ENCODE measurements at regions not wholly inside any gene's neighbourhood (a gene's known extent, or its start where the extent isn't known, plus 50 kb on each side); places are given as distances from the start of the nearest gene placed in this dataset.
"Not testable (repeated sequence)": the region's sequence is repeated elsewhere in the genome, so short reads cannot be mapped to it uniquely, and the experiment has no call there.

GRCh38 chr2:222362336-222362735 lies 62.0 kb upstream of the SGPP2 start:
- H3K4me1 ChIP-seq = no peaks in the 10 kb centered on the region
- H3K27me3 ChIP-seq = no peaks in the 10 kb centered on the region
- WGBS, 5 donors = 17 to 48% (median 30%) methylated on average over 2 of the region's 2 CpGs
- H3K36me3 ChIP-seq = no peaks in the 10 kb centered on the region
- H3K4me3 ChIP-seq = no peak overlapping the region
- H3K9me3 ChIP-seq = no peaks in the 10 kb centered on the region
- intact Hi-C loops (cut with DNase I; ENCODE audit: low total_unique reads) = no loop called here
- TF ChIP-seq EP300 (IDR thresholded peaks at IDR 0.05) (no peak), POLR2A (IDR thresholded peaks at IDR 0.05) (no peak), POLR2AphosphoS5 (IDR thresholded peaks at IDR 0.05) (no peak), CTCF (IDR thresholded peaks at IDR 0.05) (no peak)
- no peak for DNase-seq
- no peak overlapping the region for H3K27ac ChIP-seq

GRCh38 chr2:222364285-222364895 lies 60.0 kb upstream of the SGPP2 start:
- no peak for DNase-seq
- Histone ChIP-seq H3K27me3 (no peaks in the 10 kb centered on the region), H3K27ac (no peak overlapping the region), H3K4me3 (no peak overlapping the region), H3K9me3 (peaks cover 0 to 3% (median 0%) of the 10 kb centered on the region in 4 donors), H3K36me3 (no peaks in the 10 kb centered on the region), H3K4me1 (peaks cover 0 to 13% (median 3%) of the 10 kb centered on the region in 4 donors)
- intact Hi-C loops (cut with DNase I; ENCODE audit: low total_unique reads) = no loop called here
- WGBS, 5 donors = 41 to 53% (median 52%) methylated on average over 3 of the region's 3 CpGs
- TF ChIP-seq POLR2A (IDR thresholded peaks at IDR 0.05) (no peak), POLR2AphosphoS5 (IDR thresholded peaks at IDR 0.05) (no peak), EP300 (IDR thresholded peaks at IDR 0.05) (no peak), CTCF (IDR thresholded peaks at IDR 0.05) (no peak)

- peaks cover 0 to 15% (median 12%) of the 10 kb centered on the region in 4 donors for H3K9me3 ChIP-seq
- WGBS, 5 donors = 17 to 34% (median 28%) methylated on average over 6 to 8 of the region's 8 CpGs
- peak in 1 of 3 donors; percentile 32 for TF ChIP-seq POLR2AphosphoS5 (IDR thresholded peaks at IDR 0.05)
- DNase-seq = peak; percentile 74 to 81
- H3K4me3 ChIP-seq = peak overlapping the region in 1 of 4 donors; percentile 1
- H3K4me1 ChIP-seq = peaks cover 0 to 13% (median 3%) of the 10 kb centered on the region in 4 donors
- intact Hi-C loops (cut with DNase I; ENCODE audit: low total_unique reads); H3K27me3 ChIP-seq; H3K36me3 ChIP-seq: not testable (repeated sequence)
- peak overlapping the region in 2 of 5 donors; percentile 29 to 33 for H3K27ac ChIP-seq
Measured at GRCh38 chr2:222368280-222368679, 56.1 kb upstream of the SGPP2 start.

- intact Hi-C loops (cut with DNase I; ENCODE audit: low total_unique reads) = no loop called here
- Histone ChIP-seq H3K4me1 (peaks cover 0 to 7% (median under 1%) of the 10 kb centered on the region in 4 donors), H3K27ac (no peak overlapping the region), H3K36me3 (no peaks in the 10 kb centered on the region), H3K9me3 (peaks cover 0 to 23% (median 13%) of the 10 kb centered on the region in 4 donors), H3K27me3 (no peaks in the 10 kb centered on the region), H3K4me3 (no peak overlapping the region)
- 65 to 90% (median 87%) methylated on average over 3 of the region's 3 CpGs for WGBS, 5 donors
- DNase-seq = no peak
- TF ChIP-seq EP300 (IDR thresholded peaks at IDR 0.05) (no peak), POLR2A (IDR thresholded peaks at IDR 0.05) (no peak), POLR2AphosphoS5 (IDR thresholded peaks at IDR 0.05) (no peak), CTCF (IDR thresholded peaks at IDR 0.05) (no peak)
Measured at GRCh38 chr2:222372993-222373392, 51.4 kb upstream of the SGPP2 start.
